Activated naive CD8-positive, alpha-beta T cell treated with anti-CD3 and anti-CD28 coated beads, Interleukin-2, amount 10 ng/mL, durations not matched to agents 7 days and 5 days (primary cell): ENCODE measurements at regions not wholly inside any gene's neighbourhood (a gene's known extent, or its start where the extent isn't known, plus 50 kb on each side); places are given as distances from the start of the nearest gene placed in this dataset.
A peak's percentile ranks its signal among the peaks of the same experiment; 100 is the strongest.

Experiments
- ATAC-seq: fragments of 150-1000 bp; cut with Tn5 transposase; one replicate; pipeline ENCODE4 v1.10.0; 2021; ENCODE audit warnings: low read depth, moderate library complexity
- POLR2A ChIA-PET: fragments of 350-600 bp; sonication (Branson Sonifier 250); formaldehyde crosslinking; loops from one replicate; lab custom pipeline; 2021; ENCODE audit warnings: antibody characterized with exemption; lab: Charles Lee
- DNase-seq: peaks from one replicate; pipeline ENCODE4 v3.0.0; 2021
- H3K27ac Mint-ChIP-seq: one replicate; pipeline ENCODE4 v1.8.0; 2022; ENCODE audit warnings: mild to moderate bottlenecking, mixed read lengths
- H3K27me3 Mint-ChIP-seq: one replicate; pipeline ENCODE4 v1.8.0; 2022; ENCODE audit warnings: mild to moderate bottlenecking, moderate library complexity, mixed read lengths
- H3K36me3 Mint-ChIP-seq: one replicate; pipeline ENCODE4 v1.8.0; 2021; ENCODE audit warnings: mild to moderate bottlenecking, mixed read lengths
- H3K4me1 Mint-ChIP-seq: one replicate; pipeline ENCODE4 v1.8.0; 2021; ENCODE audit warnings: mixed read lengths
- H3K4me3 Mint-ChIP-seq: one replicate; pipeline ENCODE4 v1.8.0; 2022; ENCODE audit warnings: mild to moderate bottlenecking, moderate library complexity, mixed read lengths
- H3K9me3 Mint-ChIP-seq: one replicate; pipeline ENCODE4 v1.8.0; 2021; ENCODE audit warnings: mixed read lengths

DNA sequence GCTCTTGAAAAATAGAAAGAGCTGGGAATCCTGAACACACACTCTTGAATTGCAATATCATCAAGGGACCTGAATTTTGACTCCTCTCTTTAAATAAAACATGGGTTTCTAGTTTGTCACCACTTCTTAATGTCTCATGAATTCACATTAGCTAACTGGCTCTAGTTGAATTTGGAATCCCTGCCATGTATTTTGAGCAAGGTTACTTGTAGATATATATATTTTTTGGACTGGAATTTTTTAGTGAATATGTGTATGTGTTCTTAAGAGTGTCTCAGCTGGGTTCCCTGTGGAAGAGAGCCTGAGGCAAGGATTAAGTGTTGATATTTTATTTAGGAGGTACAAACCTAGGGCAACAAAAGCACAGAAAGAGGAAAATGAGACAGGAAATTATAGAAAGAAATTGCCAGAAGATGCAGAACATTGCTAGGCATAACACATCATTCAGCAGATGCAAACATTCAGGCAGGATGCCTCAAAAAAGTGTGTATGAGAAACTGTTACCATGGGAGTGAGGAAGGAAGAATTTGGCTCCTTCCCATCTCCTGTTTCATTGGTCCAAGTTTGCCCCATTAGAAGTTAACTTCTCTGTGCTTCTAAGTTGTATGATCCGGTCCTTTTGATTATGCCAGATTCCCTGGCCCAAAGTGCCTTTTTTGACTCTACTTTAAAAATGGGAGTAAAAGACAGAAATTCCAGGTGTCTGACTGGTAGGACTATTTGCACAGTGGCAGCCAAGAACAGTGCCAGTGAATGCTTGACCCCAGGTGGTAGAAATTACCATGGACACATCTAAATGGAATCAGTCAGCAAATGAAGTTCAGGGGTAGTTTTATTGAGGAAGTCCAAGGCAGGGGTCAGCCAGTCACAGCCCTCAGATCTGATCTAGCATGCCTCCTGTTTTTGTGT lies 253.7 kb upstream of the TGFBR2 start:
- H3K27me3 Mint-ChIP-seq: peaks cover 5% of the 10 kb centered on the region
- POLR2A ChIA-PET: interaction anchor here (0.7 to 2.1 kb wide), 2 partner anchors 255 to 260 kb away, joined by 3 to 7 read pairs; no protein-coding TSS in a partner anchor
- no peaks in the 10 kb centered on the region for H3K9me3 Mint-ChIP-seq
- H3K4me3 Mint-ChIP-seq: no peak overlapping the region
- ATAC-seq (no peak), DNase-seq (no peak)
- no peak overlapping the region for H3K27ac Mint-ChIP-seq
- peaks cover 69% of the 10 kb centered on the region for H3K4me1 Mint-ChIP-seq
- peaks cover 11% of the 10 kb centered on the region for H3K36me3 Mint-ChIP-seq

DNA sequence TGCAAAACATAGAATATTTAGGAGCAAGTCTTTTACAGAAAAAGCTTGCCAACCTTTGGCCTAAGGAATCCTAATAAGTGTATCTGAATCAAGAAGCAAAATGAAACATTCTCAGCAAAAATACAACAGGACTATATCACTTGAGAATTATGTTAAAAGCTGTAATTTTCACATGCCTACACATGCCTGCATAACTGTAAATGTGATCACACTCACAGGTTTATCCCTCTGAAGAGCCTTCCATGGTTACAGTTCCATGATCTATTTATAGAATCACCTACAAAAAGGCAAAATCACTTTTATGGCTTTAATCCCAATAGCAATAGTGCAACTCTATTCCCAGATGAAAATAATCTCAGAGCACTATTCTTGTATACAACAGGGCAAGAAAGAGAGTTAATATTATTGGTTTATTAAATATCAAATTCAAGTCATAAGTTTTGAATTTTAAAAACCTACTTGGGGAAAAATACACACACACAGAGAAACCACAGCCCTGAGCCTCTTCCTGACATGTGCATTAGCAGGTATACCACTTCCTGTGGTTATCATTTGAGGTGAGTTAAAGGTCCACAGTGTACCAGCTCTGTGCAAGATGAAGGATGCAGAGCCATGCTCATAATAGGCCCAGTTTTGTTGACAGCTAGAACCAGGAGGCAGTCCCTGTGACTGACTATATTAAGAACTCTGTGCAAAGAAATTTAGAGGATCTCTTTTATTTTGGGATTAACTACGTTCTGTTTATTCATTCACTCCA lies 252.5 kb upstream of the TGFBR2 start:
- Mint-ChIP-seq H3K27ac (peak overlapping the region; percentile 64), H3K9me3 (peaks cover 2% of the 10 kb centered on the region), H3K4me3 (peak overlapping the region; percentile 72), H3K27me3 (peaks cover 8% of the 10 kb centered on the region), H3K36me3 (peaks cover 14% of the 10 kb centered on the region), H3K4me1 (peaks cover 61% of the 10 kb centered on the region)
- POLR2A ChIA-PET: interaction anchor here (0.7 to 2.1 kb wide), 5 partner anchors 13 to 315 kb away, joined by 3 to 7 read pairs (median 4); partner anchors contain the start of gene TGFBR2
- ATAC-seq (peak; percentile 97), DNase-seq (no peak)

DNA sequence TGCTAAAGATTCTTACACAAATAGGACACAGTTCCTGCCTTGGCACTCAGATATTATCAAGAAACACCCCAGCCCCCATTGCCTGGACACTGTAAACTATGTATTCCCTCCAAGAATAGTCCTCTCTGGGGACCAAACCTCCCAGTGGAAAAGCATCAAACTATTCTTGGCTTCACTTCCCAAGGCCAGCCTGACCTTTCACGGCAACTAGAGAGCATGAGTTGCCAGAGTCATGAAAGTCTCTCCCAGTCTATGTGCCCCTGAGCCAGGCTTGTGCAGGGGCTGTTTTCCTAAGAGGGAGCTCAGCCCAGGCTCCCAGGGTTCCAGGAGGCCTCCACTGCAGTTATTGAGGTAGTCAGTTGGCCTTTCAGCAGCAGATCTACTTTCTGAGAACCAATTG lies 251.9 kb upstream of the TGFBR2 start:
- POLR2A ChIA-PET: interaction anchor here (0.7 to 2.1 kb wide), 2 partner anchors 17 to 253 kb away, joined by 4 to 7 read pairs; no protein-coding TSS in a partner anchor
- Mint-ChIP-seq H3K27me3 (peaks cover 8% of the 10 kb centered on the region), H3K9me3 (peaks cover 2% of the 10 kb centered on the region), H3K4me3 (peak overlapping the region; percentile 72), H3K27ac (peak overlapping the region; percentile 64), H3K36me3 (peaks cover 10% of the 10 kb centered on the region), H3K4me1 (peaks cover 55% of the 10 kb centered on the region)
- DNase-seq (peak; percentile 34), ATAC-seq (peak; percentile 11)

DNA sequence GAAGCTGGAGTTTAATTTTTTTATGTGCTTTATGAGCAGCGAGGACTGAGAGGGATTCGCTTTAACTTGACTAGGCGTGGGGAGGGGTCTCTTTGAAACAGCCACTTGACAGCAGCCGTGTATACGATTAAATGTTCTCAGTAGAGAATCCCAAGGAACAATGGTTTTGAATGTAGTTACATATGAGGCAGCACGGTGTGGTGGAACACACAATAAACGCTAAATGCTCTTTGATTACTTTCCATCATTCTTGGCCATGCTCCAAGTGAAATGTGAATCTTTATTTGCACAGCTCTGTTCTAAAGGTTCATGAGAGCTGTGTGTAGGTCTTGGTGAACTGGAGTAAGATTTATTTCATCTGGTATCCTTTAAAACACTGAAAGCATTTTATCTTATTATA lies 251.4 kb upstream of the TGFBR2 start:
- POLR2A ChIA-PET: interaction anchor here (2.1 kb wide), 1 partner anchor 253 kb away, joined by 7 read pairs; no protein-coding TSS in a partner anchor
- H3K27ac Mint-ChIP-seq: peak overlapping the region; percentile 64
- H3K4me3 Mint-ChIP-seq: peak overlapping the region; percentile 72
- peaks cover 10% of the 10 kb centered on the region for H3K36me3 Mint-ChIP-seq
- ATAC-seq: no peak
- DNase-seq: no peak
- peaks cover 50% of the 10 kb centered on the region for H3K4me1 Mint-ChIP-seq
- peaks cover 2% of the 10 kb centered on the region for H3K9me3 Mint-ChIP-seq
- peaks cover 8% of the 10 kb centered on the region for H3K27me3 Mint-ChIP-seq

DNA sequence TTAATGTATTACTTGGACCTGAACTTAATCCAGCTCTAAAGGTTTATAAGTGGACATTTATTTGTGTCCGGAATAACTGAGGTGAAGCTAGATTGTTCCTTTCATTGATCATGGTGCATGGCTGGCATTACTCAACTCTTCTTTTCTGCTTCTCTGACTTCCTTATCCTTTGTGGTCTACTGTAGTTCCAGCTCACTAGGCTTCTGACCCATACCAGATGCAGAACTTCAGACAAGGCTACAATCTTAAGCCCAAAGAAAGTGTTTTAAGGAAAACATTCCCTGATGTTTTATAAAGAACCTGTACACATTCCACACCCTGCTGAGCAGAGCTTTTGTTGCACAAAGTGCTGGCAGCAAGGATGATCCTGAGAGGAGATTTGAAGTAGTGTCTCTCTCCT lies 250.8 kb upstream of the TGFBR2 start:
- POLR2A ChIA-PET: no interaction called here
- Mint-ChIP-seq H3K27ac (no peak overlapping the region), H3K9me3 (peaks cover 5% of the 10 kb centered on the region), H3K4me1 (peaks cover 46% of the 10 kb centered on the region), H3K27me3 (peaks cover 8% of the 10 kb centered on the region), H3K36me3 (peaks cover 12% of the 10 kb centered on the region), H3K4me3 (no peak overlapping the region)
- ATAC-seq (no peak), DNase-seq (no peak)

DNA sequence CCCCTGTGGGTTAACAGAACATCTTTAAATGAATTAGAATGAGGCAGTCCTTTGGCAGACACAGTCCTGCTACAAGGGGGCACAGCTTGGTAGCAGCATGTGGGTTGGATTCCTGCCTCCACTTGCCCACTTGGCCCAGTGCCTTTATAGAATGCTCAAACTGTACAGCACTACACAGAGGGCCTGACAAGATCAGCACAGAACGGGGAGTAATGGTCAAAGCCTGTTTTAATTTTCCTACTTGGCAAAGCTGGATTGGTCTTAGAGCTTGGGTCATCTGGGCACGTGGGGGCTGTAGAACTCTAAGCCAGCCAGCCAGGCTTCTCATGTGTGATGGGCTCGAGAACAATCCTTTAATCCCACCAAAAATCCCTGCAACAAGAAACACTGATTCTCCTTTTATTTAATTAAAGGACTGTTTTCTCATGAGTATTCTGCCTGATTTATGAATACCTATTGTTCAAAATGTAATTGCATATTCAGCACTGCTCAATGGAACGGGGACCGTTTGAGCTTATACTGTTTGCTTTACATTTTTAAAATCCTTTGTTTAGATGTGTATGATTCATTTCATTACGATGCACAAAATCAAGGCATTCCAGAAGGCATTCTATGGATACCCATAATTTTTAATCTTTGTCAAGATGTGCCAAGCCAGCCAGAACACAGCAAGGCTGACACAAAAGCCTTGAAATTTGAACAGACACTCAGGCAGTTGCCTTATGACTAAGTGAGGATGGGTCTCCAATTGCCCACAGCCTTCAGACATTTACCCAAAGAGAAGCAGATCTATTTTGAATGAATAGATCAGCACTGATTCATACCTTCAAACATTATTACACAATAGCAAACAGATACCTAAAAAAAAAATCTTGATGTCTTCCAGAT lies 249.3 kb upstream of the TGFBR2 start:
- POLR2A ChIA-PET: no interaction called here
- ATAC-seq (no peak), DNase-seq (no peak)
- Mint-ChIP-seq H3K4me1 (peaks cover 35% of the 10 kb centered on the region), H3K36me3 (peaks cover 12% of the 10 kb centered on the region), H3K9me3 (peaks cover 6% of the 10 kb centered on the region), H3K4me3 (no peak overlapping the region), H3K27ac (no peak overlapping the region), H3K27me3 (peaks cover 4% of the 10 kb centered on the region)

DNA sequence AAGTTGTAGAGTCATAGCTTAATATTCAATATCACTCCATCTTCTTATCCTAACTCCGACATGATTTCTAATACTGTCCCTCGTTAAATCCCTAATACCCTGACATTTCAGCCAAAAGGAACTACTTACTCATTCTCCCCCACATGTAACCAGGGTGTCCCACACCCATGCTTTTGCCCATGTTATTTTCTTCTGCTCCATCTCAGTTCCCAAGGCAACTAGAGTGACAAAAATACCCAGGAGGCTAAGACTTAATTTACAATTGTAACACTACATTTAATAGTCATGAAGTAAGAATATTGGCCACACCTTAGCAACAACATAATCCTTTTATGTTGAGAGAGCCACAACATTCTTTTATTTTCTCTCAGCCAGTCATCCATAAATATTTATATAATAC lies 248.5 kb upstream of the TGFBR2 start:
- Mint-ChIP-seq H3K27ac (no peak overlapping the region), H3K4me3 (no peak overlapping the region), H3K4me1 (peaks cover 27% of the 10 kb centered on the region), H3K36me3 (peaks cover 12% of the 10 kb centered on the region), H3K27me3 (peaks cover 4% of the 10 kb centered on the region), H3K9me3 (peaks cover 6% of the 10 kb centered on the region)
- POLR2A ChIA-PET: no interaction called here
- ATAC-seq (no peak), DNase-seq (no peak)

DNA sequence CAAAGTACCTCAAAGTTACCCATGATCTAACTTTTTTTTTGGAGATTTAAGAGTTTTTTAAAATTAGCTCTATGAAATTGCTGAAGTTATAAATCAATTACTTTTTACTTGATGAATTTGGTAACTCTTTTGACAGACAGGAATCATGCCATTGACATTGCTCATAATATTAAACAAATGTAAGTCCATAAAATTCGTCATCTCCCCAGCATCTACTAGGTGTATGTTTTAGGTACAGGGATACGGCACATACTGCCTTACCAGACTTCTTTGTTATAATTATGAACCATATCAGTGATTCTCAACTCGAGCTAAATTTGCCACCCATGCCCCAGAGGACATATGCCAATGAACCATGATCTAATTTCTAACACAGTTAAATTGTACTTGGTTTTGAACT lies 247.5 kb upstream of the TGFBR2 start:
- Mint-ChIP-seq H3K27me3 (peaks cover 4% of the 10 kb centered on the region), H3K9me3 (peaks cover 6% of the 10 kb centered on the region), H3K36me3 (peaks cover 14% of the 10 kb centered on the region), H3K4me3 (no peak overlapping the region), H3K4me1 (peaks cover 20% of the 10 kb centered on the region), H3K27ac (no peak overlapping the region)
- DNase-seq (no peak), ATAC-seq (no peak)
- POLR2A ChIA-PET: no interaction called here

DNA sequence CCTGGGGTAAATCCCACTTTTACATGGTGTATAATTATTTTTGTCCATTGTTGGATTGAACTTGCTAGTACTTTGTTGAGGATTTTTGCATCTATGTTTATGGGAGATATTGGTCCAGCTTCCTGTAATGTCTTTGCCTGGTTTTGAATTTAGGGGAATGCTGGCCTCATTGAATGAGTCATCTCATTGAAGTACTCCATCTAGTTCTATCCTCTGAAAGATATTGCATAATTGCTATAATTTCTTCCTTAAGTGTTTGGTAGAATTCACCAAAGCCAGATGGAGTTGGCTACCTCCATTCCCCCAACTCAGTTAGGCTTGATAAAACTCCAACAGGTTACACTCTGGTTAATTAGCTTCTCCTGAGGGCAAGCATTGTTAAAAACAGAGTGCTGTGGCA lies 237.4 kb upstream of the TGFBR2 start:
- Mint-ChIP-seq H3K4me1 (no peaks in the 10 kb centered on the region), H3K36me3 (peaks cover 11% of the 10 kb centered on the region), H3K9me3 (peaks cover 4% of the 10 kb centered on the region), H3K4me3 (no peak overlapping the region), H3K27ac (no peak overlapping the region), H3K27me3 (peaks cover 2% of the 10 kb centered on the region)
- DNase-seq: no peak
- no peak for ATAC-seq
- POLR2A ChIA-PET: no interaction called here

DNA sequence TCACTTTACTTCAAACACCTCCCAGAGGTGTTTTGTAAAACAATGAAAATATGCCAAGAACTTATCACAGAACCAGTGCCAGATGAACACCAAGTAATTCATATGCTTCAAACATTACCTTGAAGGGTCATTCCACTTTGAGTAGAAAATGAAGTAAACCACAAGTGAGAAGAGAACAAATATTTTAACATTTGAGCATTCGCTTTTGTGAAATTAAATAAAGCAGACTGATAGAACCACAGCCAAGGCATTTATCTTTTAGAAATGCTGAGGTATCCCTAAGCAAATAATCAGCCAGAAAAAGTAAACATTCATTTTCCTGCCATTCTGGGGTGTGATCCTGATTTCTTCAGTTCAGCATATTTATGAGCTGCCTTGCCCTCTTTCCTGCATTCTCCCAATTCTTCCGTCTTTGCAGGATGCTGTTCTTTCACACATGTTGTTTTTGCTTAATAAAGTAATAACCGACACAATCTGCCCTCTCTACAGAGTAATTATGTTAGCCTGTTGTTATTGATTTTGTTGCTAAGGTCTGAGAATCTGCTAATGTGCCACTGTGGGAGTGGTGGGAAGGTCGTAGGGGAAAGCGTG lies 235.6 kb upstream of the TGFBR2 start:
- Mint-ChIP-seq H3K27me3 (peaks cover 2% of the 10 kb centered on the region), H3K27ac (no peak overlapping the region), H3K4me1 (no peaks in the 10 kb centered on the region), H3K9me3 (peaks cover 4% of the 10 kb centered on the region), H3K4me3 (no peak overlapping the region), H3K36me3 (peaks cover 8% of the 10 kb centered on the region)
- ATAC-seq: no peak
- POLR2A ChIA-PET: no interaction called here
- DNase-seq: no peak

DNA sequence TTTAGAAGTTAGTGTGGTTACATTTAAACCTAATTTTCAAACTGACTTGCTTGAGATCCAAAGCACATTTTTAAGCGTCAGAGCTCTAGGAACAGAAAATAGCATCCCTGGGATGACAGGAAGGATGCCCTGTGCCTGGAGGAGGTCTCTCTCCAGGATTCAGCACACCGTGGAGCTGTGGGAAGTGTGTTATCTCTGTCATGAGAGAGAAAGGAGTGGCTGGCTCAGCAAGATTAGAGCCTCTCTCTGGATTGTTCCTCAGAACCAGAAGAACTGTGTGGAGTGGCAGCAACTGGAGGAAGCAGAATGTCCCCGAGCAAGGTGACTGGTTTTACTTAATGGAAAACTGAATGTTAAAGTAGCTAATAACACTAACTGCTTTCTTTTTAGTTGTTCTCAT lies 233.6 kb upstream of the TGFBR2 start:
- peaks cover 2% of the 10 kb centered on the region for H3K27me3 Mint-ChIP-seq
- H3K4me3 Mint-ChIP-seq: no peak overlapping the region
- H3K27ac Mint-ChIP-seq: no peak overlapping the region
- DNase-seq (no peak), ATAC-seq (no peak)
- peaks cover 5% of the 10 kb centered on the region for H3K9me3 Mint-ChIP-seq
- POLR2A ChIA-PET: no interaction called here
- H3K4me1 Mint-ChIP-seq: no peaks in the 10 kb centered on the region
- peaks cover 9% of the 10 kb centered on the region for H3K36me3 Mint-ChIP-seq

DNA sequence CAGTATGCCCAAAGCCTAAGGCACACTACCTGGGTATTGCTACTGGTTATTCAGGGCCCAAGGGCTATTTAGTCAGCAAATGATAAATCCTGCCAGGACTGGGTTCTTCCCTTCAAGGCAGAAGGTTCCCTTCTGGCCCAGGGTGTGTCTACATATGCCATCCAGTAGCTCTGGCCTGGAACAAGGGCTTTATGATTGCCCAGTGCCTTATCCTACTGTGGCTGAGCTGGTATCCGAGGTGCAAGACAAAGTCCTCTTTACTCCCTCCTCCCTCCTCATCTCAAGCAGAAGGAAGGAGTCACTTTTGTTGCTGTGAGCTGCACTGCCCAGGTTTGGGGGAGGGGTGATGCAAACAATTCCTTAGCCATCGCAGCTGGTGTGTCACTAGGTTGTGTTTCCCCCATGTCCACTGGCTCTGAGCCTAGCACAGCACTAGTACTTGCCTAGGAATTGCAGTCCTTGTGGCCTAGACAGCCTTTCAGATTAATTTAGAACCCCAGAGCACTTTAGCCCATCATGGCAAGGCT lies 221.8 kb upstream of the TGFBR2 start:
- H3K4me1 Mint-ChIP-seq: no peaks in the 10 kb centered on the region
- H3K27me3 Mint-ChIP-seq: no peaks in the 10 kb centered on the region
- DNase-seq (no peak), ATAC-seq (no peak)
- peaks cover 25% of the 10 kb centered on the region for H3K36me3 Mint-ChIP-seq
- peaks cover 22% of the 10 kb centered on the region for H3K9me3 Mint-ChIP-seq
- no peak overlapping the region for H3K4me3 Mint-ChIP-seq
- H3K27ac Mint-ChIP-seq: no peak overlapping the region
- POLR2A ChIA-PET: no interaction called here
